ENCODE measurements at regions not wholly inside any gene's neighbourhood (a gene's known extent, or its start where the extent isn't known, plus 50 kb on each side); places are given as distances from the start of the nearest gene placed in this dataset.

- TF ChIP-seq, protein P1, sequence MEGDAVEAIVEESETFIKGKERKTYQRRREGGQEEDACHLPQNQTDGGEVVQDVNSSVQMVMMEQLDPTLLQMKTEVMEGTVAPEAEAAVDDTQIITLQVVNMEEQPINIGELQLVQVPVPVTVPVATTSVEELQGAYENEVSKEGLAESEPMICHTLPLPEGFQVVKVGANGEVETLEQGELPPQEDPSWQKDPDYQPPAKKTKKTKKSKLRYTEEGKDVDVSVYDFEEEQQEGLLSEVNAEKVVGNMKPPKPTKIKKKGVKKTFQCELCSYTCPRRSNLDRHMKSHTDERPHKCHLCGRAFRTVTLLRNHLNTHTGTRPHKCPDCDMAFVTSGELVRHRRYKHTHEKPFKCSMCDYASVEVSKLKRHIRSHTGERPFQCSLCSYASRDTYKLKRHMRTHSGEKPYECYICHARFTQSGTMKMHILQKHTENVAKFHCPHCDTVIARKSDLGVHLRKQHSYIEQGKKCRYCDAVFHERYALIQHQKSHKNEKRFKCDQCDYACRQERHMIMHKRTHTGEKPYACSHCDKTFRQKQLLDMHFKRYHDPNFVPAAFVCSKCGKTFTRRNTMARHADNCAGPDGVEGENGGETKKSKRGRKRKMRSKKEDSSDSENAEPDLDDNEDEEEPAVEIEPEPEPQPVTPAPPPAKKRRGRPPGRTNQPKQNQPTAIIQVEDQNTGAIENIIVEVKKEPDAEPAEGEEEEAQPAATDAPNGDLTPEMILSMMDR (tag by site-specific recombination; IDR thresholded peaks at IDR 0.05): no peak
- TF ChIP-seq ZBTB11 (tag by site-specific recombination; conservative IDR thresholded peaks at IDR 0.05; ENCODE audit: low read depth): no peak
- TF ChIP-seq ZNF292 (tag by site-specific recombination; IDR thresholded peaks at IDR 0.05; ENCODE audit: borderline replicate concordance, low read depth): no peak
These were observed 909.7 kb downstream of the DNAJB9 start for GRCh38 chr7:109479388-109479787.
